GM12872 (cell line): ENCODE measurements at regions not wholly inside any gene's neighbourhood (a gene's known extent, or its start where the extent isn't known, plus 50 kb on each side); places are given as distances from the start of the nearest gene placed in this dataset.

ENCODE experiments used
- CTCF ChIP-seq: IDR thresholded peaks from 3 replicates; pipeline ENCODE4 v1.5.1; 2011; ENCODE audit warnings: low read depth, mild to moderate bottlenecking, low read length, moderate library complexity; ENCODE audit not compliant: insufficient read depth

DNA sequence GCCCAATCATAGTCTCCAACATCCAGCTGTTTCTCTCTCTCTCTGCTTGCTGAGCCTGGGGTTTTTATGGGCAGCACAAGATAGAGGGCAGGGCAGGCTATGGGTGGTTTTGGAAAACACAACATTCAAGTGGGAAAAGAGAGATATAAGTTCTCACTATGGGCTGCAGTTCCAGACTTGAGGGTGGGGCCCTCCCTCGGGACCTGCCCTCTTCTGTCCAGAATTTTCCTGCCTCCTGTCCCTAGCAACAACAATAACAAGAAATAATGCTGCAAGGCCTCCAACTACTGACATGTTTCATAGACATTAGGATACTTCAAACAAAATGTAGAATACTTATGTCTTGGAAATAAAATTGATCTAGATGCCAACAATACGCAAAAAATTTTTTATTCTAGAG is 107.8 kb downstream of the C18orf54 start:
- no peak for TF ChIP-seq CTCF

GRCh38 chr18:54466248-54467005 is 108.7 kb downstream of the C18orf54 start:
- no peak for TF ChIP-seq CTCF

GRCh38 chr18:54479365-54479764 is 111.7 kb upstream of the DYNAP start:
- no peak for TF ChIP-seq CTCF

DNA sequence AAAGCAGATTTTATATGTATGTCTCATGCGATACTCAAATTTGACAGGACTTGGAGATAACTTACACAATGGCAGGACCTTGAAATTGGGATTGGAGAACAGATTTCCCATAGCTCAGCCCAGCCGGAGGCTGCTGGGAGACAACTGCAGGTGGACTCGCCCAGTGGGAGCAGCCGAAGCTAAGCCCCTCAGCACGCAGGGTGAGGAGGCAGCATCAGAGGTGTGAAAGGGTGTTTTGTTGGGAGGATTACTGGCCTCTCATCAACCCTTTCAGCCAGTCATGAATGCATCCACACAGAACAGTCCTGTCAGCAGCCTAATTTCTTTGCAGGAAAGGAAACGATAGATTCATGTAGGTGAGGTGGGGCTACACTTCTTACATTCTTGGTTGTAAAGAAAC is 110.4 kb upstream of the DYNAP start:
- no peak for TF ChIP-seq CTCF

DNA sequence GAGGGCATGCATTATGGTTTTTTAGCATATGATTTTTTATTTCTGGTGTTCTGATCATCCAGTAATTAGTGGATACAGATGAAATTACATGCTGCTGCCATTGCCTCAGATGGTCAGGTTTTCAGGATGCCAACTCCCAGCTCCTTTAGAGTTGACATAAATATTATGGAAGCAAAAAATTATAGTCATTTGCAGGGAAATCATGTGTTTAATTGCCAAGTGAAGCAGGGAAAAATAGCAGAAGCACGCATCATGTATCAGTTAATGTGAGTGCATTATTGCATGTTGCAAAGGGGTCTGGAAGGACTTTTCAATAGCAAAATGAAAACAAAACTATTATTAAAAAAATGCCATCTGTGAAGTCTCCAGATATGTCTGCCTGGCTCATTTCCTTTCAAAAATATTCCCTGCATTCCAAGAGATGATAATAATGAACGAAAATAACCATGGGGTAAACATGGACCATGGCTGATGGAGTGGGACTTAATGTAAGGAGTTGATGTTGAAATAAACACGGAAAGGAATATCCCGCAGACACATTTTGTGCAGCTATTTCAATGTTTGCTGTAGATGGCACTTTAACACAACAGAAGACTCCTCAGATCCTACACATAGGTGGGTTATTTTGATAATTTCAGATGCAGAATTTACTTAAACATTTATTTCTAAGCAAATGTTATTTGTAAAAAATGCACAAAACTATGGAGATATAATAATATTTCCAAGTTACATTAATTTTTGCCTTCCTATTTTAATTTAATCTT is 87.7 kb upstream of the DYNAP start:
- TF ChIP-seq CTCF: no peak

DNA sequence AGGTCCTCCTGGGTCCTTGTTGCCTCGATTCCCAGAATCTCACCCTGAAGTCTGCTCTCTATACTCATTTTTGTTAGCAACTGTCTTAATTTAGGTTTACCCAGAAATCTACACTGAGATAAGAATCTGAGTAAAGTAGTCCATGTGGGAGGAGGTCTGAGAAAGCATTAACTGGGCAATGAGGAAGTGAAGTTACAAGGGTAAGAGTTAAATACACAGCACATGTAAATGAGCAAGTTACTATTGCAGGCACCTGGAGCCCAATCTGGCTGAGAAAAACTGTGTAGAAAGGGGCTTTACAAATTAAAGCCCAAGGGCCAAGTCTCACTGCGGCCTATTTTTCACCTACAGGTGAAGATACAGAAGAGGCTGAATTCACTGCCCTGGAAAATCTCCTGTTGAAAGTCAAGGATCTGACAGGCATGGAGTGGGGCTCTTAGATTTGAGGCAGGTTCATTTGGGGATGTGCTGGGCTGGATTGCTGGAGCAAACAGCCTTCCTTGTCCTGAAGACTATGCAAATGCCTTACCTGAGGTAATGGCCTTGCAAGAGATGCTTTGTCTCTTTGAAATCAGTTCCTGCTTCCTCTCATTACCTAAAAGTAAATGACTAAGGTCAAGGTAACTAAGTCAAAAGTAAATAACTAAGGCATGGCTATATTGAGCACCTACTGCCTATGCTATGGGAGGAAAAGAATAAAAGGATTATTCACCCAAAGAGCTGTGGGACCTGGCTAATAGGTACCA is 84.4 kb upstream of the DYNAP start:
- no peak for TF ChIP-seq CTCF

- no peak for TF ChIP-seq CTCF
Measured at GRCh38 chr18:54509793-54510192, 81.3 kb upstream of the DYNAP start.
